ENCODE measurements at regions not wholly inside any gene's neighbourhood (a gene's known extent, or its start where the extent isn't known, plus 50 kb on each side); places are given as distances from the start of the nearest gene placed in this dataset.
A peak's percentile ranks its signal among the peaks of the same experiment; 100 is the strongest.

DNA sequence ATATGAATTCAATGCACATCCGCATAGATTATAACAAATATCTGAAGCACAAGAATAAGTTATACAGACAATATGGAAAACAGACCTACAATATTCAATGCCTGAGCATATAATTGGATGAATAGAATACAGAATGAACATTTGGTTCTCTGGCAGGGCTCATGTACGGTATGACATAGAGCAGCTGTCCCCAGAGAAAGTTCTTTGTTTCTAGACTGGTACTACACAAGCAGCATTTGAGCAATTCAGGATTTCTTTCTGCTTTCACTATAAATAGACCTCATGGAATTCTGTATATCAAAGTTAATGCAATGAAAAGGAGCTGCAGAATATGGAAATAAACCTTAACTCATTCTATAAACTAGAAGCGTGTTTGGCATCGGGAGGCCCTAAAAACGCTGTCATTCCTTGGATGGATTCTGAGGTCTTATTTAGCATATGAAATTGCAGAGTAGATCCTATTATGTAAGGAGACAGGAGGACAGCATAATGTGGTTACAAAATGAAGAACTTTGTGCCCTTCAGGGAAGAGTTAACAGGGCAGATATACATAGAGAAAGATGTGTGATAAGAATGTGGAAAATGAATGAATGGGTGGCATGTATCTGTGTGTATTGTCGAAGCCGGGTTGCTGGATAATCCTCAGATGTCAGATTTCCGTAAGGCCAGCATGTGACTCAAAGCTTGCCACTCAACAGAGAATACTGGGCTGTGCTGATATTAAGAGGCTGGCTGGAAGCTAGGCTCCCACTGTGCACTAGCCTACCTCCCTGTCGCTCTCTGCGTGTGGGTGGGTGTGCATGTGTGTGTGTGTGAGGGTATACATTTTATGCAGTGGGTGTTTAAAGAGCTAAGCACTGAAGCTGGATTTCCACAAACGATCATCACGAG is 103.3 kb upstream of the SLC4A4 start:
- no peak overlapping the region for H3K9ac ChIP-seq
- peaks cover 28% of the 10 kb centered on the region for H3K4me1 ChIP-seq (ENCODE audit: insufficient read depth)
- DNase-seq, result no peak
- H3K4me3 ChIP-seq, result no peak overlapping the region
- 55% methylated on average over 12 of the region's 12 CpGs for WGBS, 2 experiments (ENCODE audit: low coverage in 1 of 2, low lambda C conversion rate in 2 of 2, missing lambda C conversion rate in 2 of 2)
- H3K9me2 ChIP-seq (ENCODE audit: insufficient read depth), result no peaks in the 10 kb centered on the region
- no peak overlapping the region for H3K27ac ChIP-seq
- no peaks in the 10 kb centered on the region for H3K79me2 ChIP-seq (ENCODE audit: insufficient read depth)
- peaks cover 12% of the 10 kb centered on the region; the same call in 1 of the 2 replicates for H3F3A ChIP-seq (ENCODE audit: insufficient read depth)
- no peak overlapping the region for H2AFZ ChIP-seq
- no peaks in the 10 kb centered on the region for H4K20me1 ChIP-seq (ENCODE audit: insufficient read depth)
- H3K4me2 ChIP-seq (ENCODE audit: unreplicated experiment), result no peak overlapping the region
- no peaks in the 10 kb centered on the region for H3K27me3 ChIP-seq (replicated peaks; ENCODE audit: insufficient read depth)
- no peaks in the 10 kb centered on the region for H3K9me3 ChIP-seq (ENCODE audit: low read depth)
- in situ Hi-C loops (cut with MboI), result no loop called here
- TF ChIP-seq EZH2phosphoT487 (IDR thresholded peaks at IDR 0.05; ENCODE audit: insufficient read depth, low read depth) (no peak), EZH2 (IDR thresholded peaks at IDR 0.05; ENCODE audit: insufficient read depth, poor library complexity, severe bottlenecking) (no peak)
- no peaks in the 10 kb centered on the region for H3K36me3 ChIP-seq (ENCODE audit: low read depth)

DNA sequence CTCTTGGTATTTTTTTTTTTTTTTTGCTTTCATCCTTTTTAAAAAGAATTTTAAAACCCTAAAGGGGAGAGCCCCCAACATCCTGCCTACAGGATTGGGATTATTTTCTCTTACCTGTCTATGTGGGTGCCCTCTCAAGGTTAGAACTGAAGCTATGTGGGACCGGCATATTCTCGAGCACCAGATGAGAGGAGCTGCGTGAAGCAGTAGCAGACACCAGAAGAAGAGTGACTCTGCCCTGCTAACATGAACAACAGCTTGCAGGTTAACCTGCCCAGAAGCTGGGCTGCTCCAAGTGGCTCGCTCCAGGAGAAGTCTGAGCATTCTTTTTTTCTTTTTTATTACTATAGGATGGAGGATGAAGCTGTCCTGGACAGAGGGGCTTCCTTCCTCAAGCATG is 102.6 kb upstream of the SLC4A4 start:
- in situ Hi-C loops (cut with MboI), result no loop called here
- H3K27me3 ChIP-seq (replicated peaks; ENCODE audit: insufficient read depth), result no peaks in the 10 kb centered on the region
- H3K79me2 ChIP-seq (ENCODE audit: insufficient read depth), result no peaks in the 10 kb centered on the region
- H3K27ac ChIP-seq, result no peak overlapping the region
- no peak for TF ChIP-seq EZH2phosphoT487 (IDR thresholded peaks at IDR 0.05; ENCODE audit: insufficient read depth, low read depth)
- no peak for TF ChIP-seq EZH2 (IDR thresholded peaks at IDR 0.05; ENCODE audit: insufficient read depth, poor library complexity, severe bottlenecking)
- peaks cover 23% of the 10 kb centered on the region for H3K4me1 ChIP-seq (ENCODE audit: insufficient read depth)
- H3K9me3 ChIP-seq (ENCODE audit: low read depth), result no peaks in the 10 kb centered on the region
- DNase-seq, result no peak
- H3F3A ChIP-seq (ENCODE audit: insufficient read depth), result peaks cover 12% of the 10 kb centered on the region; the same call in 1 of the 2 replicates
- no peaks in the 10 kb centered on the region for H3K36me3 ChIP-seq (ENCODE audit: low read depth)
- H3K9me2 ChIP-seq (ENCODE audit: insufficient read depth), result no peaks in the 10 kb centered on the region
- no peaks in the 10 kb centered on the region for H4K20me1 ChIP-seq (ENCODE audit: insufficient read depth)
- H3K4me2 ChIP-seq (ENCODE audit: unreplicated experiment), result no peak overlapping the region
- WGBS, 2 experiments (ENCODE audit: low coverage in 1 of 2, low lambda C conversion rate in 2 of 2, missing lambda C conversion rate in 2 of 2), result 98 to 99% methylated on average over 4 of the region's 4 CpGs
- H3K4me3 ChIP-seq, result no peak overlapping the region
- no peak overlapping the region for H2AFZ ChIP-seq
- H3K9ac ChIP-seq, result no peak overlapping the region

DNA sequence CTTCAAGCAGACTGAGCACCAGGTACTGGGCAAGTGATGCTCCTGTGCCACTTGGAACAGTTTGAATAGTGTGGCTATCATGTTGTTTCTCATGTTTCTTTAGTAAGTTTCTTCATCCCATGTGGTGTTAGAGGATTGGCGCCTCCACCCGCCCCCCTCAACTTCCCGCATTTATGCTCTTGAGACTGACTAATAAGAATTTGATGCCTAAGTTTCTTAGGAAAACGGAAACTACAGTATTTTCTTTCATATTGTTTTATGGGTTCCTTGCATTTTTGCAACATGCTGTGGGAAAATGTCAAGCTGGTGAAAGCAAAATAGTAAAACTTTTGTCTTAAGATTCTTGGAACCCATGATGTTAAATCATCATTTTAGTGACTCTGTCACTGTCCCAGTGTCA is 101.2 kb upstream of the SLC4A4 start:
- Histone ChIP-seq H3K27me3 (replicated peaks; ENCODE audit: insufficient read depth) (no peaks in the 10 kb centered on the region), H3K4me2 (ENCODE audit: unreplicated experiment) (no peak overlapping the region), H3K4me3 (no peak overlapping the region), H3K27ac (no peak overlapping the region), H3K36me3 (ENCODE audit: low read depth) (no peaks in the 10 kb centered on the region), H3F3A (ENCODE audit: insufficient read depth) (no peaks in the 10 kb centered on the region), H3K9me2 (ENCODE audit: insufficient read depth) (no peaks in the 10 kb centered on the region), H3K9me3 (ENCODE audit: low read depth) (no peaks in the 10 kb centered on the region), H3K4me1 (ENCODE audit: insufficient read depth) (peaks cover 10% of the 10 kb centered on the region), H3K9ac (no peak overlapping the region), H2AFZ (no peak overlapping the region), H3K79me2 (ENCODE audit: insufficient read depth) (no peaks in the 10 kb centered on the region), H4K20me1 (ENCODE audit: insufficient read depth) (no peaks in the 10 kb centered on the region)
- WGBS, 2 experiments (ENCODE audit: low coverage in 1 of 2, low lambda C conversion rate in 2 of 2, missing lambda C conversion rate in 2 of 2), result 96 to 97% methylated on average over 4 of the region's 4 CpGs
- in situ Hi-C loops (cut with MboI), result no loop called here
- TF ChIP-seq EZH2 (IDR thresholded peaks at IDR 0.05; ENCODE audit: insufficient read depth, poor library complexity, severe bottlenecking) (no peak), EZH2phosphoT487 (IDR thresholded peaks at IDR 0.05; ENCODE audit: insufficient read depth, low read depth) (no peak)
- DNase-seq, result no peak

DNA sequence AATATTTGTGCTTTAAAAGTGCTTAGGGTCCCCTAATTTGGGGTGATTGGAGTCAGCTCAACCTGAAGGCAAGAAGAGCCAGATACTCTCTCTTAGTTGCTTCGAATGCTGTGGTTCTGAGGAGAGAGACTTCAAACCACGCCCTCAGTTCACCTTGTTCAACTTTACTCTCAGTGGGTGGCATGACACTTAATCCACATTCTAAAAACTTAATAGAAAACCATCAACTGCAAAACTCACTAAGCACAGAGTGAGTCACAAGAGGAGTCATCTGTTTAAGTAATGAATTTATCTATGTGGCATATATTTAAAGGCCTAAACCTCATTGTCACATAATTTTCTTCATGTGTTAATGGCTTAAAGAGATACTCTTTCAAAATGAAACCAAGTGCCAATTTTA is 99.5 kb upstream of the SLC4A4 start:
- no peak overlapping the region for H2AFZ ChIP-seq
- H3K4me2 ChIP-seq (ENCODE audit: unreplicated experiment), result peak overlapping the region; percentile 22
- in situ Hi-C loops (cut with MboI), result no loop called here
- no peaks in the 10 kb centered on the region; the same call in 1 of the 2 replicates for H3K9me2 ChIP-seq (ENCODE audit: insufficient read depth)
- no peaks in the 10 kb centered on the region for H3K27me3 ChIP-seq (replicated peaks; ENCODE audit: insufficient read depth)
- H3K9me3 ChIP-seq (ENCODE audit: low read depth), result no peaks in the 10 kb centered on the region
- 70 to 82% methylated on average over 2 of the region's 2 CpGs for WGBS, 2 experiments (ENCODE audit: low coverage in 1 of 2, low lambda C conversion rate in 2 of 2, missing lambda C conversion rate in 2 of 2)
- H3K36me3 ChIP-seq (ENCODE audit: low read depth), result no peaks in the 10 kb centered on the region
- no peak overlapping the region for H3K9ac ChIP-seq
- H3F3A ChIP-seq (ENCODE audit: insufficient read depth), result no peaks in the 10 kb centered on the region
- no peak overlapping the region for H3K27ac ChIP-seq
- peaks cover 10% of the 10 kb centered on the region for H3K4me1 ChIP-seq (ENCODE audit: insufficient read depth)
- TF ChIP-seq EZH2 (IDR thresholded peaks at IDR 0.05; ENCODE audit: insufficient read depth, poor library complexity, severe bottlenecking), result no peak
- TF ChIP-seq EZH2phosphoT487 (IDR thresholded peaks at IDR 0.05; ENCODE audit: insufficient read depth, low read depth), result no peak
- DNase-seq, result peak; percentile 66
- no peak overlapping the region for H3K4me3 ChIP-seq
- no peaks in the 10 kb centered on the region for H4K20me1 ChIP-seq (ENCODE audit: insufficient read depth)
- H3K79me2 ChIP-seq (ENCODE audit: insufficient read depth), result no peaks in the 10 kb centered on the region

All from GM23248 (cell line).